SK-MEL-5 (cell line): ENCODE measurements at regions not wholly inside any gene's neighbourhood (a gene's known extent, or its start where the extent isn't known, plus 50 kb on each side); places are given as distances from the start of the nearest gene placed in this dataset.
A peak's percentile ranks its signal among the peaks of the same experiment; 100 is the strongest.

Source experiments
- DNase-seq: peaks from one replicate; pipeline ENCODE4 v3.0.0-alpha.2; 2016; ENCODE audit warnings: low read depth, low spot score
- in situ Hi-C: cut with HindIII; loops from 2 replicates; pipeline ENCODE4 v1.10.0; 2016; ENCODE audit warnings: low sequenced_read_pairs, high pct_unique_total_duplicates, low pct_unique_long_range_greater_than_20kb

DNA sequence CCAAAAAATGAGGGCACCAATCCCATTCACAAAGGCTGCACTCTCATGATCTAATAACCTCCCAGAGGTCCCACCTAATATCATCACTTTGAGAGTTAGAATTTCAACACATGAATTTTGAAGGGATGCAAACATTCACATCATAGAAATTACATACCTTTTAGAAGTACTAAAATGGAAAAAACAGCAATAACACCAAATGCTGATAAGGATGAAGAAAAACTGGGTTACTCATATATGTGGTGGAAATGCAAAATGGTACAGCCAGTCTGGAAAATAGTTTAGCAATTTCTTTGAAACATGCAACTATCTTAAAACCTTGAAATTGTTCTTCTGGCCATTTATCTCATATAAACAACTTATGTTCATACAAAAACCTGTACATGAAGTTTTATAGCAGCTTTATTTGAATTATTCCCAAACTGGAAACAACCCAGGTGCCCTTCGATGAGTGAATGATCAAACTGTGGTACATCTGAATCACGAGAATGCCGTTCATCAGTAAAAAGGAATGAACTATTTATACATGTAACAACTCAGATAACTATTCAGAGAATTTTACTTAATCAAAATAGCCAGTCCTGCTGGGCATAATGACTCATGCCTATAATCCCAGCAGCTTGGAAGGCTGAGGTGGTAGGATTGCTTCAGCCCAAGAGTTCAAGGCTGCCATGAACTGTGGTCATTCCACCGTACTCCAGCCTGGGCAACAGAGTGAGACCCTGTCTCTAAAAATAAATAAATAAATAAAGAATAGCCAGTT is 109.4 kb upstream of the SSTR1 start:
- no peak for DNase-seq
- in situ Hi-C loops: no loop called here

DNA sequence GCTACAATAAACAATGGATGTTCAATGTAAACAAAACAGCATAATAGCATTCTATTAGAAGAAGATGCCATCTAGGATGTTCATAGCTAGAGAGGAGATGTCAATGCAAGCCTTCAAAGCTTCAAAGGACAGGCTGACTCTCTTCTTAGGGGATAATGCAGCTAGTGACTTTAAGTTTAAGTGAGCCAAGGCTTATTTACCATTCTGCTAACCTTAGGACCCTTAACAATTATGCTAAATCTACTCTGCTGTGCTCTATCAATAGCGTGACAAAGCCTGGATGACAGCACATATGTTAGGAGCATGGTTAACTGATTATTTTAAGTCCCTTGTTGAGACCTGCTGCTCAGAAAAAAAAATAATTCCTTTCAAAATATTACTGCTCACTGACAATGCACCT is 106.0 kb upstream of the SSTR1 start:
- DNase-seq: no peak
- in situ Hi-C loops: no loop called here

DNA sequence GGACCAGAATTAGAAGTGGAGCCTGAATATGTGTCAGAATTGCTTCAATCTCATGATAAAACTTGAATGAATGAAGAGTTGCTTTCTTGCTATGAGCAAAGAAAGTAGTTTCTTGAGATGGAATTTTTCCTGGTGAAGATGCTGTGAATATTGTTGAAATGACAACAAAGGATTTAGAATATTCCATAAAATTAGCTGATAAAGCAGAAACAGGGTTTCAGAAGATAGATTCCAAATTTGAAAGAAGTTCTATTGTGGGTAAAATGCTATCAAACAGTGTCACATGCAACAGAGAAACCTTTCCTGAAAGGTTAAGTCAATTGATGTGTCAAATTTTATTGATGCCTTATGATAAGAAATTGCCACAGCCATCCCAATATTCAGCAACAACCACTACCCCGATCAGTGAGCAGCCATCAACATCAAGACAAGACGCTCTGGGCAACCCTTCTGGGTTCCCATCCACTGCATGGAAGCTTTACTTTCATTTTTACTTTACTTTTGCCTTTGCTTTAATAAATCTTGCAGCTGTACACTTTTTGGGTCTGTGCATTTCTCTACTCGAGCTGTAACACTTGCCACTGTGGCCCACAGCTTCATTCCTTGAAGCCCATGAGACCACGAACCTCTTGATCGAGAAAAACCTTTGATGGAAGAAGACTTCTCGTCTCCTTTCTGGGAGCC is 104.0 kb upstream of the SSTR1 start:
- in situ Hi-C loops: no loop called here
- DNase-seq: no peak

DNA sequence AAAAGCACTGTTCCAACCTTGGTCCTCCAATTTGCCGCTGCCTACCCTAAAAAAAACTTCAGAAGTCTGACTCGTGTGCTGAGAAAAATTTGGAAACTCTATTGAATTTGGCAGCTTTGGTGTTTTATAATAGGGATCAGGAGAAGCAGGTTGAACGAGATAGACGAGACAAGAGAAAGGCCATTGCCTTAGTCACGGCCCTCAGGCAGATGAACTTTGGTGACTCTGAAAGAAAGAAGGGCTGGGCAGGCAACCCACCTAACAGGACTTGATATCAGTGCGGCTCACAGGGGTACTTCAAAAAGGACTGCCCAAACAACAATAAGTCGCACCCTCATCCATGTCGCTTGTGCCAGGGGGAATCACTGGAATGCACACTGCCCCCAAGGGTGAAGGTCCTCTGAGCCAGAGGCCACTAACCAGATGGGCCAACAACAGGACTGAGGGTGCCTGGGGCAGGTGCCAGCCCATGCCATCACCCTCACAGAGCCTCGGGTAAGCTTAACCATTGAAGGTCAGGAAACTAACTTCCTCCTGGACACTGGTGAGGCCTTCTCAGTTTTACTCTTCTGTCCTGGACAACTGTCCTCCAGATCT is 102.5 kb upstream of the SSTR1 start:
- in situ Hi-C loops: no loop called here
- DNase-seq: no peak

DNA sequence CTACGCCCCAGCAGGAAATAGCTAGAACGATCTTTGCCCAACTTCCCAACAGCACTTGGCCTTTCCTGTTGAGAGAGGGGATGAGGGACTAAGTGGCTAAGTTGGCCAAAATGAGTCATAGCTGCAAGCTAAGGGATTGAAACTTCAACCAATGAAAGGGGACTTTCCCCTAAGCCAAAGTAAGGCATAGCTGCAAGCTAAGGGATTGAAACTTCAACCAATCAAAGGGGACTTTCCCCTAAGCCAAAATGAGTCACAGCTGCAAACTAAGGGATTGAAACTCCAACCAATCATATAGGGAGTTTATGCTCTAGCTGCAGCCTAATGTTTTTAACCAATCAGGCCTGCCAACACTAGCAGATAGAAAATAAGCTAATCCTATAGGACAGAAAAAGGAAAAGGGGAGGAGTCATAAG is 100.5 kb upstream of the SSTR1 start:
- in situ Hi-C loops: no loop called here
- DNase-seq: peak; percentile 50

DNA sequence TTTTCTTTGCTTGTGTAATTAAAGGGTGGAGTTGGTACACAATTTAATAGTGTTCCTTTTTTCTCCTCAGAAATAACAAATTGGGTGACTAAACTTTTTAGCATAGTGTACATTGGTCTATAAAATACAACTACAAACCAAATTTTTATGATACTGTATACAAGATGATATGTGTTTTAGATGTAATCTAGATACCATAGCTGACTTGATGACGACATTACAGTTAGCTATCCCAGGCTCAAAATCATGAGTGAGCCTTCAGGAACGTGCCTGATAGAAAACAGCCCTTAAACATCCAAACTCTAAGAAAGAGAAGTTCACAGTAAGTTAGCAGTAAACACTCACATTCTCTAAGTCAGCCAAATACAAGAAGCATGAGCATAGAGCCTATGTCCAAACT is 99.0 kb upstream of the SSTR1 start:
- in situ Hi-C loops: no loop called here
- no peak for DNase-seq

DNA sequence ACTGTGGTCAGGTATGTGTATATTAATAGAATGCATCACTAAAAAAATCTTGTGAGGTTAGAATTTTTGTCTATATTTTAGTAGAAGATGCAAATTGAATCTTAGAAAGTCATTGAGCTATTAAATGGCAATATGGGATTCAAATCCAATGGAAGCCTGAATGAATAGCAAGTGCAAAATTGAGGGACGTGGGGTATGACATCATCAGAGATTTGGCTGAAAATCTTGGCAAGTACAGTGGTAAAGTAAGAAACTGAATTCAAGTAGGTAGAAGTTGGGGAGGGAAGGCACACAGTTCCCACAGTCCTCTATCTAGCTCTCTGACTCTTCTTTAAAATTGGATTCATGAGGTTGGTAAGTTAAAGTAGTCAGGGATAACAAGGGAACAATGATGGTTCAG is 97.4 kb upstream of the SSTR1 start:
- in situ Hi-C loops: no loop called here
- no peak for DNase-seq

DNA sequence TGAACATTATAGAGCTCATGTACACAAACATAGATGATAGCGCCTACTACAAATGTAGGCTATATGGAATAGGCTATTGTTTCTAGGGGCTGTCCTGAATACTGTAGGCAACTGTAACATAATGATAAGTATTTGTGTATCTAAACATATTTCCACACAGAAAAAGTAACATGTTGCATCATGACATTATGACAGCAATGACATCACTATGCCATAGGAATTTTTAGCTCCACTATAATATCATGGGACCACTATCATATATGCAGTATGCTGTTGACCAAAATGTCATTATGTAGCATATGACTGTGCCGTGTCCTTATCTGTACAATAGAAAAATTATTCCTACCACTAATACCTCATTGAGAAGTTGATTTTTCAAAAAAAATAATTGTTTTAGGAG is 96.7 kb upstream of the SSTR1 start:
- in situ Hi-C loops: no loop called here
- DNase-seq: no peak

DNA sequence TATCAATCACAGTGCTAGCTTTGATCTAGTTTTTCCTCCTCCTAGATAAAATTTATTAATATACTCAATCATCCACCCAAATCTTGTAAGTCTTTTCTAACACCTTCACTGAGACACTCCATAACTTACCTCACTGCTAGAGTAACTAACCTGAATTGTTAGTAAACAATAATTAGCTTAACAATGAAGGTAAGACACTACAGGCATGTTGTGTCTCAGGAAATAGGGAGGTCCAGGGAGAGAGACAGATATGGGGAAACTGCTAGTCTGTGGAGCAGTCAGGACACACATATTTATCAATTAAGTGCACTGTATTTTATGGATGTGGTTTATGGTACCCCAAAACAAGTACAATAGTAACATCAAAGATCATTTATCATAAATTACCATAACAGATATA is 94.2 kb upstream of the SSTR1 start:
- in situ Hi-C loops: no loop called here
- DNase-seq: no peak

DNA sequence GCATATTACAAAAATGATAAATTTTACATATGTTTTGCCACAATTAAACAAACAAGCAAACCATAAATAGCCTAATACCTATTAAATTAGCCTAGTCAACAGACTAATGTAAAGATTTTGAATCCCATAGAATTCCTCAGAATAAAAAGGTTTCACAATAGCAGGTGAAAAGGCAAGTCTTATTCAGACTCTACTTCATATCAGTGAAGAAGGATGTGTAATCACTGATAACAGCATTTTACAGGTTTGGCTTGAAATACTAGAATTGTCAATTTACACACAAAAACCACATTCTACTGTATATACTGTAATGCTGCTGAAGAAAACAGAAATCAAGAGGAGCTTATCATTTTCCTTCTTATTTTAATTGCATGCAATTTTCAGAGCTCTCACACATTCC is 90.8 kb upstream of the SSTR1 start:
- in situ Hi-C loops: no loop called here
- no peak for DNase-seq

DNA sequence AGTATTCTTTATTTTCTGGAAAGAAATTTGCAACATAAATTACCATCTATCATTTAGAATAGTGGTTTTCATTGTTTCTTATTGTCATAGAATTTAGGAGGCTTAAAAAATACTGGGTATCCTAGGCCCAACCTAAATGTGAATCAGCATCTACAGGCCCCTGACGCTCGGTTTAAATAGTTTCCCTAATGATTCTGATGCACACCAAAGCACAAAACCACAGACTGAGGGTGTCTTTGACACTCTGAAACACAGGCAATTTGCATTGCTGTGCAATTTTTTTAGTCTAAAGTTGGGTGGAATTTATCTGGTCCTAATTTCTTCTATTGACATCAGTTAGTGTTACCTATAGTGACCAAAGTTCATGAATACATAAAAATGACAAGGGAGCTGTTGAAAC is 87.6 kb upstream of the SSTR1 start:
- in situ Hi-C loops: no loop called here
- DNase-seq: no peak

DNA sequence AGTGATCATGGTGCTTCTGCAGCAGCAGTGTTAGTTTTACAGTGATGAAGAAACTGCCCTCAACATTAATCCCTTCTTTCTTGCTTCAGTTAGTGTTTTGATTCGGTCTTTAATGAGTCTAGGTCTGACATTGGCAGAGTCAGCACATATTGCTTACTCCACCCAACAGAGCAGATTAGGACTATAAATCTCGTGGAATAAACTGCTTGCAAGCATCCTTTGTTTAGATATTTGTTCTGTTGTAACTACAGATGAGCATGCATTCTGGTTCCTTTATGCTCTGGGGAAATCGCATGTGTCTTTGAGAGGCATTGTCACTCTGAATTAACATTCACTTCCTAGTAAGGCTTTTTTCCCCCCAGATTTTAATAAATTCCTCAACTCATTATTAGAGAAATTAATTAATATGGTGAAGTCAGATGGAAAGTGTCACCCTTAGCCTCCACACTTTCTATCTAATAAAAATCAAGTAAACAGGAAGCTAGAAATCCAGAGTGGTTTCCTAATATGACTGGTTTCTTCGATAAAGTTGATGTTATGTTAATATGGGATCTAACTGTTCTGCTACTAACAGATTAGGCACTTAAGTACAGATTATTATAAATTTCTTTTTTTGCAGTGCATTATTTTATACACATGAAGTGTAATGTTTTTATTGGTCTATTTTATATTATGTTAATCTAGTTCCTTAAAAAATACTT is 86.2 kb upstream of the SSTR1 start:
- no peak for DNase-seq
- in situ Hi-C loops: no loop called here

DNA sequence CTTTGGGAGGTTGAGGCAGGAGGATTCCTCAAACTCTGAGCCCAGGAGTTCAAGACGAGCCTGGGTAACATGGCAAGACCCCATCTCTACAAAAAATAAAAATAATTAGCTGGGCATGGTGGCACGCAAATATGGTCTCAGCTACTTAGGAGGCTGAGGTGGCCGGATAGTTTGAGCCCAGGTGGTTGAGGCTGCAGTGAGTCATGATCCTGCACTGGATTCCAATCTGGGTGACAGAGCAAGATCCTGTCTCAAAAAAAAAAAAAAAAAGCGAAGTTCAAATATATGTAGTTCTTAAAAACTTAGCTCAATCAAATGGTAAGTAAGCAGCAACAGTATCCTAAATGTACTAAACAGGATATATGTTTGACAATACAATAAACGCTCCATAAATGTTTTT is 85.5 kb upstream of the SSTR1 start:
- no peak for DNase-seq
- in situ Hi-C loops: no loop called here

DNA sequence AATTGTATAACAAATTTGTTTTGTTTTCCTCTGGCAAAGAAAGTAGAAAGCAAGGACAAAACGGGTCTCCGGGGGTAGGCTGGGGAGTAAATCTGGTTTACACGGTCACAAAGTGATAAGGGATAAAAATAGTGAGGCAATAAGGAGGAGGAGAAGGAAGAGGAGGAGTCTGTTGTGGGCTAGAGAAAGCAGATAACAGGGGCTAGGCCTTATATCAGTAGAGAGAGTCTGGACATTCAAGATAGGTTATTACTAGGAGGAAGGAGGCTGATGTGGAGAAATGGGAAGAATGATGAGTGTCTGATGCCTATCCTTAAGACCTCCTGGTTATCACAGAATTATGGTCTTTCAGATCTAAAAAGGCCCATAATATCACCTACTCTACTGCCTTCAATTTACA is 83.2 kb upstream of the SSTR1 start:
- DNase-seq: no peak
- in situ Hi-C loops: no loop called here

DNA sequence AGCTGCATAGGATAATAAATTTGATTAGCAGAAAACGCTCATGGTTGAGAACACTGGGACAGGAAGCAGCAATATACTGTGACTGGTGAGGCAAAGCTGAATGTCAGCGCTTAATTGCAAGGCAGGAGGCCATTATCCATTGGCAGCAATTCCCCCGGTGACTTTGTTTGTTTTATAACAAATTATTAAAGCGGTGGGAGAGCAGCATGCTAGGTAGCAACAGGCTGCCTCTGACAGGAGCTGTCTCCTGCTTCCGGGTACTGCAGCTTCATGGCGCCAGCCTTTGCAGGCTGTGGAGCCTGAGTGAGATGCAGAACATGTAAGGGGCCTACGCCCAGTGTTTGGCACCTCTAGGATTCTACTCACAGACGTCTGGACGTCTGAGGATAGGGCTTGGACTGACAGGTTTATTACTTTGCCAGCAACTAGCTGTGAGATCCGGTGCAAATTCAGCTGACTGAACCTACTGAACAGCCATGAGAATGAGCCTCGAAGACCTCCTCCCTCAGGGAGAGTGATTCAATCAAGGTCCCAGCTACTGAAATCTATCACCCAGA is 82.1 kb upstream of the SSTR1 start:
- in situ Hi-C loops: no loop called here
- DNase-seq: no peak

DNA sequence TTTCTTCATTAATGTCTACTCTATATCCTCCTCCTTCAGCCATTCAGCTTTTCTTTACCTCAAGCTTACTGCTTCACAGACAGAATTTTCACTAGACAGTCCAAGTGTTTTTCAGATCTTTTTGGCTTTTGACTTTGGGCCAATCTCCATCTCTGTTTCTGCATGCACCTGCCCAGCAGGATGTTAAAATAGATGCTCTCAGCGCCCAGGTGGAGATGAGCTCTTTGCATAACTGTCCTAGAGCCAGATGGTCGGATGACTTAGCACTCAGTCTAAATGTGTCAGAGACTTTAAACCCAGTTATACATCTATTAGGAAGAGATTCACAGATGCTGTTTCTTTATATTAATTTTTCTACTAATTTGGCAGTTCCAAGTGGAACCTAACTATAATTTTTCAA is 80.3 kb upstream of the SSTR1 start:
- no peak for DNase-seq
- in situ Hi-C loops: no loop called here

DNA sequence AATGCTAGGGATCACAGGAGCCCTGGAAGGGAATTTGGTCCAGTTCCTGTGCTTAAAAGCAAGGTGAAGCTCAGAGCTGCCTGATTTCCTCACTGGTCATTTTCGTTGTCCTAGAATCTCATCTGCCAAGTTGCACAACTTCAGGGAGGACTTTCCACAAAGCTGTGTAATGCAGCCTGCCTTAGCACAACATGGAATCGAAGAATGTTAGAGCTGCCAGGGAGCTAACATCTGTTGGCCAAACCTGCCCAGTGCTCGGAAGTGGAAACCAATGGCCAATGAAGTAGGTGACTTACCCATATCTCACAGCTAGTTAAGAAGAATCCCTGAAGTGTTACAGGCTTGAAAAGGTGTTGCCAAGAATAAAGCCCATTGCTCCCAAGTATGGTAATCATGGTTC is 79.9 kb upstream of the SSTR1 start:
- no peak for DNase-seq
- in situ Hi-C loops: no loop called here

DNA sequence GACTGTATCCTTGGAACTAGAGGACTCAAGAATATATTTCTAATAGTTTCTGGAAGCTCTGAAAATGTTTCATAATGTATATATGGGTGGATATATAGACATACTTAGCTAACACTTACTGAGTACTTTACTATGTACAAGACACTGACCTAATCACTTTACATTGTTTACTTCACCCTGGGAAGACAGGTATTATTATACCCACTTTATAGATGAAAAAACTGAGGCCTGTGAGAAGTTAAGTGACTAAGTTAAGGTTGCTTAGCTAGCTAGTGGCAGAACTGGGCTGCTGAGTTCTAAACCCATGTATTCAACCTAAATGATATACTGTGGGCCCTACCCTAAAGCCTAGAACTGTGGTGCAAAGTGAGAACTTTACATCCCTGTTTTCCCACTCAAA is 79.1 kb upstream of the SSTR1 start:
- DNase-seq: no peak
- in situ Hi-C loops: no loop called here
